ENCODE measurements at regions not wholly inside any gene's neighbourhood (a gene's known extent, or its start where the extent isn't known, plus 50 kb on each side); places are given as distances from the start of the nearest gene placed in this dataset.

DNA sequence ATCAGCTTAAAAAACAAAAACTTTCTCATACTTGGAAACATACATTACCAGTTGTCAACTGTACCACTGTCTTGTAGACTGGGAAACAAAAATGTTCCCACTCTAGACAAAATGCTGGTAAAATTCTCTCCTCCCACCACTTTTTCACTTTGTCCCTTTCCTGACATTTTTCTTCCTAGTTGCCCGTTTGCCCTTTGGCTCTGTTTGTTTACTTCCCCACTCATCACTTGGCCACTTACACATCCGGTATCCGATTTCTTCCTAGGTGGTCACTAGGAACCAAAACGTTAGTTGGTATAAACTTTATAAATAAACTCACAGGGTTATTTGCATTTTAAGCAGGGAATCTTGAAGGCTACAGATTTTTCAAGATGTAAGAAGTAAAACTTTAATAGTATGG lies 84.9 kb downstream of the METTL4 start:
- ChIA-PET CTCF (no interaction called here), POLR2A (no interaction called here)
- Mint-ChIP-seq H3K4me1 (ENCODE audit: low read depth, unreplicated experiment) (no peaks in the 10 kb centered on the region), H3K27me3 (ENCODE audit: insufficient read depth, unreplicated experiment) (peaks cover 11% of the 10 kb centered on the region), H3K27ac (ENCODE audit: unreplicated experiment) (no peak overlapping the region), H3K36me3 (ENCODE audit: insufficient read depth, unreplicated experiment) (no peaks in the 10 kb centered on the region), H3K4me3 (ENCODE audit: unreplicated experiment) (no peak overlapping the region), H3K9me3 (ENCODE audit: unreplicated experiment) (no peaks in the 10 kb centered on the region)
- Histone ChIP-seq H3K27me3 (replicated peaks; ENCODE audit: control insufficient read depth, insufficient read depth, low read length) (peaks cover 2% of the 10 kb centered on the region), H3K9me3 (no peaks in the 10 kb centered on the region), H3K36me3 (ENCODE audit: control insufficient read depth, insufficient read depth, low read length) (no peaks in the 10 kb centered on the region), H3K4me3 (ENCODE audit: low read depth, low read length) (no peak overlapping the region), H3K4me1 (no peaks in the 10 kb centered on the region)
- DNase-seq: no peak
- no TSS peak for BruUV-seq (replicated peaks)
- TF ChIP-seq, protein P1, sequence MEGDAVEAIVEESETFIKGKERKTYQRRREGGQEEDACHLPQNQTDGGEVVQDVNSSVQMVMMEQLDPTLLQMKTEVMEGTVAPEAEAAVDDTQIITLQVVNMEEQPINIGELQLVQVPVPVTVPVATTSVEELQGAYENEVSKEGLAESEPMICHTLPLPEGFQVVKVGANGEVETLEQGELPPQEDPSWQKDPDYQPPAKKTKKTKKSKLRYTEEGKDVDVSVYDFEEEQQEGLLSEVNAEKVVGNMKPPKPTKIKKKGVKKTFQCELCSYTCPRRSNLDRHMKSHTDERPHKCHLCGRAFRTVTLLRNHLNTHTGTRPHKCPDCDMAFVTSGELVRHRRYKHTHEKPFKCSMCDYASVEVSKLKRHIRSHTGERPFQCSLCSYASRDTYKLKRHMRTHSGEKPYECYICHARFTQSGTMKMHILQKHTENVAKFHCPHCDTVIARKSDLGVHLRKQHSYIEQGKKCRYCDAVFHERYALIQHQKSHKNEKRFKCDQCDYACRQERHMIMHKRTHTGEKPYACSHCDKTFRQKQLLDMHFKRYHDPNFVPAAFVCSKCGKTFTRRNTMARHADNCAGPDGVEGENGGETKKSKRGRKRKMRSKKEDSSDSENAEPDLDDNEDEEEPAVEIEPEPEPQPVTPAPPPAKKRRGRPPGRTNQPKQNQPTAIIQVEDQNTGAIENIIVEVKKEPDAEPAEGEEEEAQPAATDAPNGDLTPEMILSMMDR (IDR thresholded peaks at IDR 0.05; ENCODE audit: insufficient read depth in 1 of 2, low read depth in 1 of 2, low read length in 1 of 2, severe bottlenecking in 1 of 2, unreplicated experiment in 1 of 2): no peak
- intact Hi-C loops (cut with micrococcal nuclease; ENCODE audit: unreplicated experiment): no loop called here

Measured in Caco-2 (cell line).